ENCODE measurements at regions not wholly inside any gene's neighbourhood (a gene's known extent, or its start where the extent isn't known, plus 50 kb on each side); places are given as distances from the start of the nearest gene placed in this dataset.

GRCh38 chr6:43938178-43939105, 168.4 kb downstream of the VEGFA start:
- TF ChIP-seq FOXP2 (optimal IDR thresholded peaks at IDR 0.05; ENCODE audit: borderline replicate concordance, extremely low read depth, extremely low read length, insufficient read depth) = no peak
- no peak for TF ChIP-seq TAF1 (IDR thresholded peaks at IDR 0.05; ENCODE audit: borderline replicate concordance, insufficient read depth, low read length)
- no peak for TF ChIP-seq POLR2AphosphoS5 (IDR thresholded peaks at IDR 0.05; ENCODE audit: low read depth, low read length)
- TF ChIP-seq REST (IDR thresholded peaks at IDR 0.05; ENCODE audit: insufficient read depth in 1 of 2, low read depth in 2 of 2, low read length in 2 of 2) = no peak
- TF ChIP-seq SIN3A (IDR thresholded peaks at IDR 0.05; ENCODE audit: borderline replicate concordance, insufficient read depth, low read length) = no peak

DNA sequence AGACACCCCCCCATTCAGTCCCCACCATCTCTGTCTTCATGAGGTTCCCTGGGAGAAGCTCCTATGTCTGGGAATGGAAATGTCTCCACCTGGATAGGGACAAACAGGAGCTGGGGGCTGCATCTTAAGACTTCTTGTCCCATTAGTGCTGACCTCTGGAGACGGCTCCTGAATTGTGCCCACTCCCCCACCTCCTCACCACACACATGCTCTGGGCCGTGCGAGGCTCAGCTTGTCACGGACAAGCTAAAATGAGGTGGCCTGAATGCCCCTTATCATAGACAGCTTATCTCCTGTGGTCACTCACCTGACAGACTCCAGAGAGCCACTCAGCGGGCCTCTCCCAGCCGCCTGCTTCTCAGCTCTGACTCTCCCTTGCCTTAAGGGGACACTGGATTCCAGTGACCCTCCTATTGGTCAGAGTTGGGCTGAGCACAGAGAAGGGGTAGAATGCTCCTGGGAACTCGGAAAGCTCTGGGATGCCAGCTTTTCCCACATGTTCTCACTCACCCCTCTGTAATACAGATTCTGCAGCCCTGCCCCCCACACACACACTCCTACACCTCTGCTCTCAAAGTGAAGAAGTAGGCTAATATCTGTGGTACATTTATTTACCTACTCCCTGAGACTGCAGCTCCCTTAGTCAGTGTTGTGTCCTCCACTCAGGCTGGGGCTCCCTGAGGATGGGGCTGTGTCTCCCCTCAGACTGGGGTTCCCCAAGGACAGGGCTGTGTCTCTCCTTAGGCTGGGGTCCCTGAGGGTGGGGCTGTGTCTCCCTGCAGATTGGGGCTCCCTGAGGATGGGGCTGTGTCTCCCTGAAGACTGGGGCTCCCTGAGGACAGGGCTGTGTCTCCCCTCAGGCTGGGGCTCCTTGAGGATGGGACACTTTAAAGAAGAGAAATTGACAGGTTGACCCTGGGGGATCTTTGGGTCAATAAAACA, 167.5 kb downstream of the VEGFA start:
- TF ChIP-seq FOXP2 (optimal IDR thresholded peaks at IDR 0.05; ENCODE audit: borderline replicate concordance, extremely low read depth, extremely low read length, insufficient read depth) (no peak), POLR2AphosphoS5 (IDR thresholded peaks at IDR 0.05; ENCODE audit: low read depth, low read length) (no peak), REST (IDR thresholded peaks at IDR 0.05; ENCODE audit: insufficient read depth in 1 of 2, low read depth in 2 of 2, low read length in 2 of 2) (no peak), TAF1 (IDR thresholded peaks at IDR 0.05; ENCODE audit: borderline replicate concordance, insufficient read depth, low read length) (no peak), SIN3A (IDR thresholded peaks at IDR 0.05; ENCODE audit: borderline replicate concordance, insufficient read depth, low read length) (no peak)

GRCh38 chr6:43936476-43936875, 166.5 kb downstream of the VEGFA start:
- TF ChIP-seq SIN3A (IDR thresholded peaks at IDR 0.05; ENCODE audit: borderline replicate concordance, insufficient read depth, low read length) = no peak
- TF ChIP-seq REST (IDR thresholded peaks at IDR 0.05; ENCODE audit: insufficient read depth in 1 of 2, low read depth in 2 of 2, low read length in 2 of 2) = no peak
- TF ChIP-seq FOXP2 (optimal IDR thresholded peaks at IDR 0.05; ENCODE audit: borderline replicate concordance, extremely low read depth, extremely low read length, insufficient read depth) = no peak

- no peak for TF ChIP-seq FOXP2 (optimal IDR thresholded peaks at IDR 0.05; ENCODE audit: borderline replicate concordance, extremely low read depth, extremely low read length, insufficient read depth)
Measured at GRCh38 chr6:43935921-43936439, 166.0 kb downstream of the VEGFA start.

- TF ChIP-seq FOXP2 (optimal IDR thresholded peaks at IDR 0.05; ENCODE audit: borderline replicate concordance, extremely low read depth, extremely low read length, insufficient read depth) = no peak
- TF ChIP-seq POLR2AphosphoS5 (IDR thresholded peaks at IDR 0.05; ENCODE audit: low read depth, low read length) = no peak
- TF ChIP-seq TAF1 (IDR thresholded peaks at IDR 0.05; ENCODE audit: borderline replicate concordance, insufficient read depth, low read length) = no peak
- TF ChIP-seq REST (IDR thresholded peaks at IDR 0.05; ENCODE audit: insufficient read depth in 1 of 2, low read depth in 2 of 2, low read length in 2 of 2) = no peak
- TF ChIP-seq SIN3A (IDR thresholded peaks at IDR 0.05; ENCODE audit: borderline replicate concordance, insufficient read depth, low read length) = no peak
Measured at GRCh38 chr6:43934803-43935602, 165.0 kb downstream of the VEGFA start.

Measured in PFSK-1 (cell line).